Mesenchymal stem cell (in vitro differentiated cells and primary cell): ENCODE measurements at regions not wholly inside any gene's neighbourhood (a gene's known extent, or its start where the extent isn't known, plus 50 kb on each side); places are given as distances from the start of the nearest gene placed in this dataset.

Source experiments
- DNase-seq: peaks from one replicate; pipeline ENCODE4 v3.0.0-alpha.2; 2013
- H2AFZ ChIP-seq: one replicate; pipeline ENCODE4 v1.6.1; 2013; ENCODE audit warnings: low read depth, mild to moderate bottlenecking, control low read depth, inconsistent platforms, low read length, moderate library complexity
- H2AK5ac ChIP-seq: 2 replicates; pipeline ENCODE4 v1.6.1; 2013; ENCODE audit warnings: low read length, moderate library complexity, mild to moderate bottlenecking, inconsistent platforms; ENCODE audit not compliant: severe bottlenecking
- H2BK120ac ChIP-seq: one replicate; pipeline ENCODE4 v1.6.1; 2013; ENCODE audit warnings: low read depth, mild to moderate bottlenecking, inconsistent platforms, low read length, moderate library complexity
- H2BK12ac ChIP-seq, 2 experiments: one replicate each; pipeline ENCODE4 v1.6.1; 2013; ENCODE audit warnings: inconsistent platforms in 2 of 2, low read length in 2 of 2, mild to moderate bottlenecking in 2 of 2, moderate library complexity in 2 of 2, control low read depth in 1 of 2
- H2BK15ac ChIP-seq: one replicate; pipeline ENCODE4 v1.6.1; 2013; ENCODE audit warnings: mild to moderate bottlenecking, low read depth, inconsistent platforms; ENCODE audit not compliant: poor library complexity, severe bottlenecking
- H2BK5ac ChIP-seq: 2 replicates; pipeline ENCODE4 v1.6.1; 2013; ENCODE audit warnings: low read depth, mild to moderate bottlenecking, low read length, control low read depth, inconsistent platforms; ENCODE audit not compliant: poor library complexity, severe bottlenecking
- H3K14ac ChIP-seq, 2 experiments: one replicate each; pipeline ENCODE4 v1.6.1; 2013; ENCODE audit warnings: inconsistent platforms in 2 of 2, low read length in 2 of 2, control low read depth in 1 of 2, mild to moderate bottlenecking in 1 of 2, moderate library complexity in 1 of 2
- H3K18ac ChIP-seq, 2 experiments: one replicate each; pipeline ENCODE4 v1.6.1; 2013; ENCODE audit warnings: inconsistent platforms in 2 of 2, low read length in 2 of 2, control low read depth in 1 of 2, low read depth in 1 of 2, mild to moderate bottlenecking in 1 of 2
- H3K23ac ChIP-seq, 2 experiments: one replicate each; pipeline ENCODE4 v1.6.1; 2013; ENCODE audit warnings: inconsistent platforms in 2 of 2, low read length in 2 of 2, mild to moderate bottlenecking in 2 of 2, moderate library complexity in 2 of 2, control low read depth in 1 of 2
- H3K27ac ChIP-seq: 2 replicates; pipeline ENCODE4 v1.5.1; 2013; ENCODE audit warnings: mild to moderate bottlenecking, moderate library complexity, low read length, control low read depth, inconsistent platforms; ENCODE audit not compliant: poor library complexity, severe bottlenecking
- H3K27me3 ChIP-seq, 2 experiments: 2 replicates each; pipeline versions ENCODE4 v1.6.1 to v1.7.0; 2013; ENCODE audit warnings: low read length in 2 of 2, mild to moderate bottlenecking in 2 of 2, moderate library complexity in 2 of 2, control low read depth in 1 of 2, inconsistent platforms in 1 of 2; ENCODE audit not compliant: control insufficient read depth in 1 of 2, insufficient read depth in 1 of 2
- H3K36me3 ChIP-seq, 2 experiments: 2 replicates each; pipeline versions ENCODE4 v1.6.1 to v1.7.0; 2013; ENCODE audit warnings: low read length in 2 of 2, control low read depth in 1 of 2, inconsistent platforms in 1 of 2, low read depth in 1 of 2, mild to moderate bottlenecking in 1 of 2; ENCODE audit not compliant: insufficient read depth in 2 of 2, control insufficient read depth in 1 of 2
- H3K4ac ChIP-seq, 2 experiments: one replicate each; pipeline ENCODE4 v1.6.1; 2013; ENCODE audit warnings: inconsistent platforms in 2 of 2, low read length in 2 of 2, mild to moderate bottlenecking in 2 of 2, moderate library complexity in 2 of 2, control low read depth in 1 of 2, low read depth in 1 of 2
- H3K4me1 ChIP-seq: 2 replicates; pipeline ENCODE4 v1.6.1; 2013; ENCODE audit warnings: low read depth, low read length, control low read depth; ENCODE audit not compliant: control insufficient read depth, insufficient read depth
- H3K4me2 ChIP-seq: 2 replicates; pipeline ENCODE4 v1.6.1; 2013; ENCODE audit warnings: low read length, mild to moderate bottlenecking, inconsistent platforms; ENCODE audit not compliant: poor library complexity, severe bottlenecking
- H3K4me3 ChIP-seq, 2 experiments: 2 replicates each; pipeline versions ENCODE4 v1.5.1 to v1.7.0; 2013; ENCODE audit warnings: low read length in 2 of 2, mild to moderate bottlenecking in 2 of 2, control low read depth in 1 of 2, low read depth in 1 of 2; ENCODE audit not compliant: insufficient read depth in 1 of 2
- H3K79me1 ChIP-seq: replicated peaks from 2 replicates; pipeline ENCODE4 v1.6.1; 2013; ENCODE audit warnings: mild to moderate bottlenecking, control low read depth, low read length, inconsistent platforms; ENCODE audit not compliant: poor library complexity, severe bottlenecking
- H3K9ac ChIP-seq: 2 replicates; pipeline ENCODE4 v1.7.0; 2013; ENCODE audit warnings: mild to moderate bottlenecking, low read length, moderate library complexity
- H3K9me3 ChIP-seq: 2 replicates; pipeline ENCODE4 v1.7.0; 2013; ENCODE audit warnings: mild to moderate bottlenecking, low read length; ENCODE audit not compliant: control insufficient read depth
- H4K8ac ChIP-seq: one replicate; pipeline ENCODE4 v1.6.1; 2013; ENCODE audit warnings: inconsistent platforms, mild to moderate bottlenecking, low read length, moderate library complexity
- H4K91ac ChIP-seq: one replicate; pipeline ENCODE4 v1.6.1; 2013; ENCODE audit warnings: mild to moderate bottlenecking, low read length, inconsistent platforms
- WGBS: methylation state at CpG from one replicate; pipeline ENCODE4 v1.1.7; 2013; ENCODE audit warnings: mixed read lengths; 5-methylcytosine and 5-hydroxymethylcytosine counted together

- no peak overlapping the region for H4K91ac ChIP-seq
- no peak for DNase-seq
- peaks cover 3% of the 10 kb centered on the region for H3K9me3 ChIP-seq
- H4K8ac ChIP-seq, result no peak overlapping the region
- no peak overlapping the region for H2BK12ac ChIP-seq
- no peak overlapping the region for H3K14ac ChIP-seq
- H2BK5ac ChIP-seq, result no peak overlapping the region
- no peak overlapping the region for H3K23ac ChIP-seq
- H3K18ac ChIP-seq, result no peak overlapping the region
- H3K27me3 ChIP-seq, result no peaks in the 10 kb centered on the region
- no peak overlapping the region for H2AK5ac ChIP-seq
- no peak overlapping the region for H2AFZ ChIP-seq
- no peak overlapping the region for H2BK15ac ChIP-seq
- H3K4me1 ChIP-seq, result no peaks in the 10 kb centered on the region
- no peak overlapping the region for H3K9ac ChIP-seq
- no peak overlapping the region for H3K4me3 ChIP-seq
- no peak overlapping the region for H3K27ac ChIP-seq
- WGBS, result 75% methylated on average over 4 of the region's 4 CpGs
- H3K36me3 ChIP-seq, result no peaks in the 10 kb centered on the region
- no peaks in the 10 kb centered on the region for H3K79me1 ChIP-seq
- H2BK120ac ChIP-seq, result no peak overlapping the region
- no peak overlapping the region for H3K4me2 ChIP-seq
- H3K4ac ChIP-seq, result no peak overlapping the region
Measured at GRCh38 chr1:184237588-184237987, 149.2 kb upstream of the C1orf21 start.

- H3K27me3 ChIP-seq, result no peaks in the 10 kb centered on the region
- no peak overlapping the region for H3K14ac ChIP-seq
- H3K4me2 ChIP-seq, result no peak overlapping the region
- no peak overlapping the region for H3K23ac ChIP-seq
- H2AK5ac ChIP-seq, result no peak overlapping the region
- H3K79me1 ChIP-seq, result no peaks in the 10 kb centered on the region
- H3K4me3 ChIP-seq, result no peak overlapping the region
- no peak overlapping the region for H2AFZ ChIP-seq
- no peak overlapping the region for H2BK12ac ChIP-seq
- peak overlapping the region in 1 of 2 experiments; percentile 8 for H3K4ac ChIP-seq
- no peak overlapping the region for H2BK15ac ChIP-seq
- no peak overlapping the region for H2BK120ac ChIP-seq
- H3K9me3 ChIP-seq, result no peaks in the 10 kb centered on the region
- 80% methylated on average over 1 of the region's 2 CpGs for whole genome bisulfite sequencing
- DNase-seq, result no peak
- no peak overlapping the region for H4K8ac ChIP-seq
- no peak overlapping the region for H4K91ac ChIP-seq
- H2BK5ac ChIP-seq, result no peak overlapping the region
- no peak overlapping the region for H3K18ac ChIP-seq
- no peak overlapping the region for H3K9ac ChIP-seq
- no peak overlapping the region for H3K27ac ChIP-seq
- no peaks in the 10 kb centered on the region for H3K36me3 ChIP-seq
- no peaks in the 10 kb centered on the region for H3K4me1 ChIP-seq
Measured at GRCh38 chr1:184241446-184241845, 145.4 kb upstream of the C1orf21 start.

- peak; percentile 83 for DNase-seq
- peak overlapping the region; percentile 45 for H3K9ac ChIP-seq
- H3K27me3 ChIP-seq, result no peaks in the 10 kb centered on the region
- H3K36me3 ChIP-seq, result no peaks in the 10 kb centered on the region
- no peak overlapping the region for H2AFZ ChIP-seq
- no peak overlapping the region for H4K91ac ChIP-seq
- no peaks in the 10 kb centered on the region for H3K79me1 ChIP-seq
- no peak overlapping the region for H3K27ac ChIP-seq
- WGBS, result 2% methylated on average over 2 of the region's 2 CpGs
- no peak overlapping the region for H2BK15ac ChIP-seq
- no peaks in the 10 kb centered on the region for H3K4me1 ChIP-seq
- no peak overlapping the region for H4K8ac ChIP-seq
- no peak overlapping the region for H2BK120ac ChIP-seq
- H3K9me3 ChIP-seq, result no peaks in the 10 kb centered on the region
- H3K4me3 ChIP-seq, result no peak overlapping the region
- no peak overlapping the region for H3K18ac ChIP-seq
- no peak overlapping the region for H2BK5ac ChIP-seq
- H3K4me2 ChIP-seq, result no peak overlapping the region
- H3K23ac ChIP-seq, result no peak overlapping the region
- H3K14ac ChIP-seq, result no peak overlapping the region
- no peak overlapping the region for H3K4ac ChIP-seq
- no peak overlapping the region for H2BK12ac ChIP-seq
- no peak overlapping the region for H2AK5ac ChIP-seq
Measured at GRCh38 chr1:184242507-184242943, 144.3 kb upstream of the C1orf21 start.

- H4K8ac ChIP-seq, result no peak overlapping the region
- no peak overlapping the region for H3K14ac ChIP-seq
- no peak overlapping the region for H4K91ac ChIP-seq
- no peak overlapping the region for H3K4me2 ChIP-seq
- H3K9me3 ChIP-seq, result no peaks in the 10 kb centered on the region
- no peak overlapping the region for H2BK15ac ChIP-seq
- 70% methylated on average over 2 of the region's 2 CpGs for WGBS
- H2BK5ac ChIP-seq, result no peak overlapping the region
- no peaks in the 10 kb centered on the region for H3K27me3 ChIP-seq
- H2AK5ac ChIP-seq, result no peak overlapping the region
- no peak overlapping the region for H2BK120ac ChIP-seq
- H3K9ac ChIP-seq, result no peak overlapping the region
- DNase-seq, result no peak
- no peaks in the 10 kb centered on the region for H3K79me1 ChIP-seq
- no peak overlapping the region for H3K4ac ChIP-seq
- H3K27ac ChIP-seq, result no peak overlapping the region
- no peak overlapping the region for H3K23ac ChIP-seq
- H3K4me3 ChIP-seq, result no peak overlapping the region
- H2AFZ ChIP-seq, result no peak overlapping the region
- H3K18ac ChIP-seq, result no peak overlapping the region
- H3K4me1 ChIP-seq, result no peaks in the 10 kb centered on the region
- H3K36me3 ChIP-seq, result no peaks in the 10 kb centered on the region
- no peak overlapping the region for H2BK12ac ChIP-seq
Measured at GRCh38 chr1:184244962-184245361, 141.9 kb upstream of the C1orf21 start.
